Hematopoietic multipotent progenitor cell treated with erythropoietin and hydrocortisone succinate and interleukin-3 and kit ligand, for 6 days (in vitro differentiated cells): ENCODE measurements at regions not wholly inside any gene's neighbourhood (a gene's known extent, or its start where the extent isn't known, plus 50 kb on each side); places are given as distances from the start of the nearest gene placed in this dataset.

Source experiments
- DNase-seq: peaks from one replicate; pipeline ENCODE4 v3.0.0-alpha.2; 2015

DNA sequence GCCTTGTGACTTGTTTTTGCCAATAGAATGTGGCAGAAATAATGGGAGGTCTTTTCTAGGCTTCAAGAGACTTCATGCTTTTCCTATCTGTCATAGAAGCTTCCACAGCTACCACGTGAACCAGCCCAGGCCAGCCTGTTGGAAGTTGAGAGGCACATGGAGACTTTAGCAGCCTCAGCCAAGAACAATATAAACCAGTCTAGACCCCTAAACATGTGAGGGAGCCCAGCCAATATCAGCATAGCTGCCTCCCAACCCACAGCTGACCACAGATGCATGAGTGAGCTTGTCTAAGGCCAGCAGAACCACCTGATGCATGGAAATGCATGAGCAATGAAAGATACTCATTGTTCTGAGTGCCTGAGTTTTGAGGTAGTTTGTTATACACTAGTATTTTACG is 540.7 kb upstream of the BTBD3 start:
- no peak for DNase-seq

DNA sequence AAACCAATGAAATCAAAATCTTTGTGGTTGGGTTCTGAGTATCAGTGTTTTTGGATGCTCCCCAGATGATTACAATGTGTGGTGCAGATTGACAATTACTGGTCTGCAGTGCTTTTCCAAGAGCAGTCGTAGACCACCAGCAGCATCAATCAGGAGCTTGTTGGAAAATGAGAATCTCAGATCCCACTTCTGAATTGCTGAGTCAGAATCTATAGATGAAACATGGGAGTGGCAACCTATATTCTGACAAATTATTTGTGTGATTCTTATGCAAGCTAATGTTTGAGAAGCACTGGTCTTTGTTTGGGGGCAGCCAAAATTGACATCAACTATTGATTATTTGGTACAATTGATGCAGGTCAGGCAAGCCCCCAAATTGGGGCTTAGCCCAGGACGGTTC is 539.9 kb upstream of the BTBD3 start:
- DNase-seq, result no peak

DNA sequence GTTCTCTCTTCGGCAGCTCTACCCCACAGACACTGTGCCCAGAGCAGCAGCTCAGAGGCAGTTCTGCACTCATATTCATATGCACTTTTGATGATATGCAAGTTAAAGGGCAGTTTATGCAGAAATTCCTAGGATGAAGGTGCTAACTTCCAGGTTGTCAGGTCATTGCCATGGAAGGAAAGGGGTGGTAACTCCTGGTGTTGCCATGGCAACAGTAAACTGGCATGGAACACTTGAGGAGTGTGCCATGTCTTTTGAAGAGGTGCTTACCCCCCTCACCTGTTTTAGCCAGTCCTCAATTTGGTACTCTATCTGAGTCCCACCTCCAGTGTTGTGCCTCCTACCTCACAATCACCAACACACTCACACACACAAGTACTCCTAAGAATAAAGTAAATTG is 539.4 kb upstream of the BTBD3 start:
- no peak for DNase-seq

DNA sequence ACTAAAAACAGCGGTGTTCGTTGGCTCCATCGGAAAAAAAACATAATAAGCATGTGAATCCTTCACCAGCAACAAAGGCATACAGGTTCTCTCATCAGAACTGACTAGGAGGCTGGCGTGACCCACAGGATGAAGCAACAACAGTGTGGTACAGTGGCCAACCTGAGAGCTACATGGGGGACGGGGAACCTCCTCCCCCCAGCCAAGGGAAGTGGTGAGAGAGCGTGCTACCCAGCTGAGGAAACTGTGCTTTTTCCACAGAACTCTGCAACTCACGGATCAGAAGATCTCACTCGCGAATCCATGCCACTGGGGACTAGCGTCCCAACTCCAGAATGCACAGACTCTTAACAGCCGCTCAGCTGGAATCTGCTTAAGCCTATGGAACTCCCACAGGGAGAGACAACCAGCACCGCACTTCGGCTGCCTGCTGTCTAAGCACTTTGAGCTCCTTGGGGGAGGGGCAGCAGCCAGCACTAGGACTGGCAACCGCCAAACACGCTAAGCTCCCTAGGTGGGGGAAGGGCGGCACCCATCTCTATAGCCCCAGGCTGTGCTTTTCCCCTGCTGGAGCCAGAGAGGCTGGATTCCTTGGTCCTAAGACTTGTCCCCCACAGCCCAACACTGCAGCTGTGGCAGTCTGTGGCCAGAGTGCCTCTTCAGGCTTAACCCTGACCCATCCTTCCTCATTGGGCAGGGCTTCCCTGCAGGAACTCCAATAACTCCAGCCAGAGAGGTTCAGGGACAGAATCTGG is 538.3 kb upstream of the BTBD3 start:
- DNase-seq, result no peak

DNA sequence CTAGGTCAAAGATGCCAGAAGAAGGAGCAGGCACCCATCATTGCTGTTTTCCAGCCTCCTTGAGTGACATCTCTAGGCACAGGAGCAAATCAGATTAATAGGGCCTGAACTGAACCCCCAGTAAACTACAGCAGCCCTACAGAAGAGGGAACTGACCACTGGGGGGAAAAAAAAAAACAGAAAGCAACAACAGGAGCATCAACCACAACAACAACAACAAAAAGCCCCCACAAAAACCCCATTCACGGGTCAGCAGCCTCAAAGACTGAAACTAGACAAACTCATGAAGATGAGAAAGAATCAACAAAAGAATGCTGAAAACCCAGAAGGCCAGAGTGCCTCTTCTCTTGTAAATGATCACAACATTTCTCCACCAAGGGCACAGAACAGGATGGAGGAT is 537.4 kb upstream of the BTBD3 start:
- DNase-seq, result no peak

DNA sequence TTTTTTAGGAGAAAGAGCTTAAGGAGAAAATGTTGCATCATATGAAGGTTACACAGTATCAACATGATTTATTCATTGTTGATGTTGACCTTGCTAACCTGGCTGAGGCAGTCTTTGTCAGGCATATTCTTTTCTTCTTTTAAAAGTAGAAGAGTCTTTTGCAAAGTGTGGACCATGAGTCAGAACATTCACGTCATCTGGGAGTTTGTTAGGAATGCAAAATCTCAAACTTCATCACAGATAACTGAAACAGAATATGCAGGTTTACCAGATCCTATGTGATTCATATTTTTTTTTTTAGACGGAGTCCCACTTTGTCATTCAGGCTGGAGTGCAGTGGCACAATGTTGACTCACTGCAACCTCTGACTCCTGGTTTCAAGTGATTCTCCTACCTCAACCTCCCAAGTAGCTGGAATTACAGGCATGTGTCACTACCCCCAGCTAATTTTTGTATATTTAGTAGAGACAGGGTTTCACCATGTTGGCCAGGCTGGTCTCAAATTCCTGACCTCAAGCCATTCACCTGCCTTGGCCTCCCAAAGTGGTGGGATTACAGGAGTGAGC is 530.4 kb upstream of the BTBD3 start:
- no peak for DNase-seq

DNA sequence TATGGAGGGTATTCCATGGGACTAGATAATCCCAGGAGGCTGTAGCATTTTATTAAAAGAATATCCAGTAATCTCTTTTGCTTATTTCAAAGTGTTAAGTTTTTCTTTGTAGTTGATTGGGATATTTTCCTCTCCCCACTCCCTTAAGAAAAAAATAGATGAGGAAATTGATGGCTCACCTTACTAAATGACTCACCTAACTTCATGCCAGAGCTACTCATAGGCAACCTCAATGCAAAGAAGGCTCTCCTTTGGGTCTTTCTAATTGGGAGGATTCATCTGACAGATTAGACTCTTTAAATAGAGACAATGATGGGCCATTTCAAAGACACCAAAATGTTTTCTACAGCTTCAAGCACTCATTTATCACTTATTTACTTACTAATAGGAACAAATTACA is 528.5 kb upstream of the BTBD3 start:
- no peak for DNase-seq

DNA sequence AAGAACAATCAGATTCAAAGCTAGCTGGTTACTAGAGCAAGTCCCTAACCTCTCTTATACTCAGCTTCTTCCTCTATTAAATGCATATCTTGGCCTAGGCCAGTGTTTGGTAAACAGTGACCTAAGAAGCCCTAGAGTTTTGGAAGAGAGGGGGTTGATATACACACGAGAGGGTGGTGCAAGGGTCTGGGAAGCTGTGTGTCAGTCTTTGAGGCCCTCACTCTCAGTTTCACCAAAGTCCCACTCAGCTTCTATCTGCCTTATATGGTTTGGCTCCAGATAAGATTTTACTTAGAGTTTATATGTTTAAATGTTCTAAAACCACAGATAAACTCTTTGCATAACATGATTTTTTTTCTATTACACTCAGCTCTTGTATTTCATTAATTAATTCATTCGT is 526.1 kb upstream of the BTBD3 start:
- DNase-seq, result no peak

DNA sequence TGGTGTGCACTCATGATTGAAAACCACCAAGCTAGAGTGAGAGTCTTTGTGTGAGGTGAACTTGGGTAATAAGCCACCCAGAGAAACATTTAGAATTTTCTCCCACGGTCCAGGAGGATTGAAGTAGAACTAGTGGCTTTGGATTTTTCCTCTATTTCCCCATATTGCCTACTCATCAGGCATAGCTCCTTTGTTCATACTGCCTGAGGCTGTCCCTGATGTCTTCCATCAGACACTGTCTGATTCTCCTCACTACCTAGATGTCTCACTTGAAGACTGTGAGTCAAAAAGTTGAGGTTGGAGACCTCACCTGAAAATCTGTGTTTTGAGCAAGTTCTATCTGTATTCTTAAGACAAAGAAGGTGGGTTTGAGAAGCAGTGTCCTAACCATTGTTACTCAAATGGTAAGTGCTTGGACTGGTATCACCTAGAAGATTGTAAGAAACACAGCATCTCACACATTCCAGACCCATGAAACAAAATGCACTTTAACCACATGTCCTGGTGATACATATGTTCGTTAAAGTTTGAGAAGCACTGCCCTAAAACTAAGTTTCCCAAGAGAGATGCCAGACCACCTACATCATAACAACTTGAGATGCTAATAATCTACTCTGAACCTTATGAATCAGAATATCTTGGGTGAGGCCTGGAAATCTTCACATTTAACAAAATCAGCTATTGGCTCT is 523.4 kb upstream of the BTBD3 start:
- no peak for DNase-seq

DNA sequence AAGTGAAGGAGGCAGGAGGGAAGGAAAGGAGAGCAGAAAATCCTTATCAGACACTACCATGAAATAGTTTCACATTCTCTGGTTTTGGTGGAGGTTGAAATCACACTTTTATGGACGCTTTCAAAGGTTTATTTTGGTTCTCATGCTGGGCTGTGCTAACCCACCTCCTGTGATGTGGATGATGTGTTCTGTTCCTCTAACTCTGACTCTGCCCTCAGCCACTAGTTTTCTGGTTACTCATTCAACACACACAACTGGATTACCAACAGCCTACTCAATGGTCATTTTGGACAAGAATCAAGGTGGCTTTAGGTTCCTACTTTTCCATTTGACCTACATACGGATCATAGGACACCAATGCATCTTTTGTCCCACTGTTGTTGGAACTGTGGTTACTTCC is 522.1 kb upstream of the BTBD3 start:
- no peak for DNase-seq

DNA sequence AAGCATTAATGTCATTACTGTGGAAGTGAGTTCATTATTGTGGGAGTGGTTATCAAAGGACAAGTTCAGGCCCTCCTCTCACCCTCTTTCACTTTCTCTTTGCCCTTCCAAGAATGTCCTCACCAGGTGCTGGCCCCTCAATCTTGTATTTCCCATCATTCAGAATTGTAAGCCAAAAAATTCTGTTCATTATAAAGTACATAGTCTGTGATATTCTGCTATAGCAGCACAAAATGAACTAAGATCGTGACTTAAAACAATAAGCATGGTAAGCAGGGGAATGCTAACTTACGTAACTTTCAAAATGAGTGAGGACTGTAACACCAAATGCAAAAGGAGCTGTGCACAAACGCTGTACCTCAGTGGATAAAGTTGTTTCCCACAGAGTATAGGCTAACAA is 515.7 kb upstream of the BTBD3 start:
- no peak for DNase-seq

DNA sequence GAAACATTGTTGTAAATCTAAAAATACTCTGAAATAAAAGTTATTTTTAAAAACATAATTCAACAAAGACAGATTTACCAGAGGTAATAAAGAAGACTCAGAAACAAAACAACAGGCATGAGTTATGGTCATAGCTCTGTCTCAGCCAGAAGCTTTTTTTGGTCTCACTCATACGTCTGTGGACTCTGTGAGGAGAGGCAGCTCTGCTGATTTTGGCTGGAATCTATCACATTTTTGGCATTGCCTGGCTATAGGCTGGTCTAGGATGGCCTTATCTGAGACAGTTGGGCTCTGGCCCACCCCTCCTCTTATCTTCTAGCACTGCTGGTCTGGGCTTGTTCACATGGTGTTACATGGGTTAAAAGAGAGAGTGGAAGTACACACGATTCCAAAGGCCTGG is 514.0 kb upstream of the BTBD3 start:
- peak; percentile 78 for DNase-seq

DNA sequence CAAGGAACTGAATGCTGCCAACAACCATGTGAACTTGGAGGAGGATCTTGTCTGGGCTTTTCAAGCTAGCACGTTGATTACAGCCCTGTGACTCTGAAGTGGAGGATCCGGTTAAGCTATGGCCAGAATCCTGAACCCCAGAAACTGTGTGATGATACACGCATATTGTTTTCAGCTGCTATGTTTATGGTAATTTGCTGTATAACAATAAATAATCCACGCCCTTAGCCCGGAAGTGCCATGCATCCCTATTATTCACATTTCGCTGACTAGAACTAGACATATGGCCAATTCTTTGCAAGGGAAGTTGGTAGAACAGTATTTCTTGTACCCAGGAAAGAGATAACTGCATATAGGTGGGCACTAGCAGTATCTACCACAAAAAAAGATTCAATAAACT is 510.8 kb upstream of the BTBD3 start:
- DNase-seq, result no peak

DNA sequence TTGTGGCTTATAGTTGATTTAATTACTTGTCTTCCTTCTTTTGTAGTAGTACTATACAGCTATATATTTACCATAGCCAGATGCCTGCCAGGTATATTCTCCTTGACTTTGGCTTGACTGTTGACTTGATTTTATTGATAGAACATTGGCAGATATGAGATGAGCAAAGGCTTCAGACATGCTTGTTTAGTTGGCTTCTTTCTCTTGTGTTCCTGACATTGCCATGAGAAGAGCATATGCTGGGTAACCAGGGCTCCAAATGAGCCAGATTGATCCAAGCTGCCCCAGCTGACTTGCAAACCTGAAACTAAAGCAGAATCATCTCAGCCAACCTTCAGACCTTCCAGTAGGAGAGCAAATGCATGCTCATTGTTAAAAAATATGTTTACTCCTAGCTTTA is 508.1 kb upstream of the BTBD3 start:
- no peak for DNase-seq

DNA sequence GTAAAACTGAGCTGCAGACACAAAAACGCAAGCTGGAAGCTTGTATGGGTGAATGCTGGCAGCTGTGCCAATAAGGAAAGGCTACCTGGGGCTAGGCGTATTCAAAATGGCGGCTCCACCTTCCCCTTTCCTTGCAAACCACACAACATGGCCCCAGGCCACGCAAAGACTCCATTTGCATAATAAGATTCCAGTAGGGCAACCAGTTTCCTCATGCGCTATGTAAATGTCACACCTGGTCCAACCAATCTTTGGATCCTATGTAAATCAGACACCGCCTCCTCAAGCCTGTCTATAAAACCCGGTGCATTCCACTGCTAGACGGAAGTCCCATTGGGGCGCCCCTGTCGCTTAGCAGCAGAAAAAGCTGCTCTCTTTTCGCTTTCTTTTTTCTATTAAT is 505.9 kb upstream of the BTBD3 start:
- DNase-seq, result no peak

DNA sequence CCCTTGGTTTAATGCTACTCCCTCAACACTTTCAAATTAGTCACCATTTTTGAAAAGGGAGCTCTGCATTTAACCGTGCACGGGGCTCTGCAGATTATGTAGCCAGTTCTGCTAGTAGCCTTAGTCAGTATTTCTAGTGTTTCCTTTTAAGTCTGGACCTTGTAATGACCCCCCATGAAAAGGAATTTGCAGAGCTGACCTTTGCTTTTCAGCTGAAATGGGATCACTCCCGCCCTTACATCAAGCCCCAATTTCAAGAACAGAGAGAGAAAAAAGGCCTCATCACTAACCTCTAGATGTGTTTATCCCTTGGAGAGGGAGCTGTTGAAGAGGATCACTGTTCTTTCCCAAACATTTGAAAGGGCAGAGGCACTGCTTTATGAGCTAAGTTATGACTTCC is 490.7 kb upstream of the BTBD3 start:
- no peak for DNase-seq

DNA sequence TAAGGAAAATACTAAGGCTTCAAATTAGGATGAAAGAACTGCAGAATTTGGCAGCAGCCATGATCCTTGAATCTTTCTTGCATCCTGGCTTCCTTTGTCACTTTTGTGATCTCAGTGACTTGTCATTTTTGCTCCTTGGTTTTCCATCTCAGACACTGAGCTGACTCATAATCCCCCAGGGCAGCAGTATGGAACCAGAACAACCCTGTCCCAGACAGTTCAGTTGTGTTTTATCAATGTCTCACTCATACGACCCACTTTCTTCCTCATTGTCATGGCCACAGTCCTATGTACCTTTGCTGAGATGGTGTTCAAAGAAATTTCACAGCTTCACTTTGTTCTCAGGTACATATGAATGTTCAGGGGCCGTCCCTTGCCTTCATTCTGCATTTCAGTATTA is 488.5 kb upstream of the BTBD3 start:
- DNase-seq, result no peak

DNA sequence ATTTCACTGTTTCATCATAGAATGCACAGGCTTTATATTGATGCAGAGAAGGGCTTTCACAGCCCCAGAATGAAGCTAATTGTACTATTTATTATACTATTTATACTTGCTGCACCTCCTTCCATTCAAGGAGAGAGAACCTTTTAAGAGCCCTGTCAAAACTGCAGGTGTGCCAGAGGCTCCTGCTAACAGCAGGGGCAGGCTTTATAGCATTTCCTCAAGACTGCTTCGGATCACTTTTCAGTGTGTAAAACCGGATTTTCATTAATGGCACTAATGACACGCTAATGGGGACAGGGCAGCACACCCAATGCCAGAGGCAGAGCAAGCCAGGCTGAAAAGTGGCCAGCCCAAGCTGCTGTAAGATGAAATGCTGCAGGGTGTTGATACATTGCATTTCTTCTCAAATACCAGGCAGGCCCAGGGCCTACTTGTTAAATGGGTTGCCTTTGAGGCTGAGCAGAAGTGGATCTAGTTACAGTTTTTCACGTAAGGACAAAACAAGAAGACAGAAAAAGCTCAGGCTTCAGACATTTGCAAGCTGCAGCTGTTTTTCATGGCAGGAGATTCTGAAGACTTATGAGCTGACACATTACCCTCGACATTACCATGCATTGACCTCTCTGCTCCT is 487.7 kb upstream of the BTBD3 start:
- no peak for DNase-seq

DNA sequence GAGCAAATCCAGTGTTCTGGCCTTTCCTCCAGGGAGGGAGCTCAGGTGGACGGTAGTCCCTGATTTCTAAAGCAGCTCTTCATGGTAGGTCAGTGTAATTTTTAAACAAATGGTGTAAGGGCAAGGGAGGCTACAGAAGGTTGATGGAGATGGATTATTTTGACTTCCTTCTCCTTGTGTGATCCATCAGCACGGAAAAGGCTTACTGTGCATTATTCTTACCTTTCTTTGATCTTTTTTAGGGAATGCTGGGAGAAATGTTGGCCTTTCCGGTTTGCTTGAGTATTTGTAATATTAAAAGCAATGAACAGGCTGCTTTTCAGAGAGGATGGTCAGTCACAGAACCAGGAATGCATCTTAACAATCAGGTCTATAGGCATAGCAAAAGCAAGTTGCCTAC is 487.0 kb upstream of the BTBD3 start:
- DNase-seq, result no peak

DNA sequence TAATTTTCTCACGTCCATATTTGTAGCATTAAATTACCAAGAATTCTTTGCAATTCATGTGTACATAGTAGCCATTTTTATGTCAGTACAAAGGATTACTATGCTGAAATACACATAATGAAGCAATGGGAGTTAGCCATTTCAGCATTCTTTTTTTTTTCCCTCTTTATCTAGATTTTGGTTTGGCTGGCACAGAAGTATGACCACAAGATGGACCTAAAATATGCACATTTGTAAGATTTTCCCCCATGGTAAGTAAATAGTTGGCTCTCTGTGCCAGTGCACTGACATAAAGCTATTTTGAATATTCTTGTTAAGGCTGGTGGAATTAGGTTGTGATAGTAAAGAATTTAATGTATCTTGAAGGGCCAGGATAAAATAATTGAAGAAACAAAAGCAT is 486.1 kb upstream of the BTBD3 start:
- peak; percentile 2 for DNase-seq

DNA sequence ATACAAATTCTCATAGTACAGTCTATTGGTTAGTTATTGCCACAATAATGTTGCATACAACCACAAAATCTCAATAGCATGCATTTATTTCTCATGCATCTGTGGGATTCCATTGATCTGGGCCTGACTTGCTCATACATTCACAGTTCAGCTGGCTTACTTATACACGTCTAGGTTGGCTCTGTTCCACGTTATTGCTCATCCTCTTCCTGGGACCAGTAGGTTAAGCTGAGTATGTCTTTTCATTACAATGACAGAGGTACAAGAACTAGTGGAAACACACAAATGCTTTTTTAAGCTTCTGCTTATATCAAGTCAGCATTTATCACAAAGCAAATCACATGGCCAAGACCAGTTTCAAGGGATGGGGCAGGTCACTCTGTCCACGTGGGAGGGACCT is 485.3 kb upstream of the BTBD3 start:
- no peak for DNase-seq

DNA sequence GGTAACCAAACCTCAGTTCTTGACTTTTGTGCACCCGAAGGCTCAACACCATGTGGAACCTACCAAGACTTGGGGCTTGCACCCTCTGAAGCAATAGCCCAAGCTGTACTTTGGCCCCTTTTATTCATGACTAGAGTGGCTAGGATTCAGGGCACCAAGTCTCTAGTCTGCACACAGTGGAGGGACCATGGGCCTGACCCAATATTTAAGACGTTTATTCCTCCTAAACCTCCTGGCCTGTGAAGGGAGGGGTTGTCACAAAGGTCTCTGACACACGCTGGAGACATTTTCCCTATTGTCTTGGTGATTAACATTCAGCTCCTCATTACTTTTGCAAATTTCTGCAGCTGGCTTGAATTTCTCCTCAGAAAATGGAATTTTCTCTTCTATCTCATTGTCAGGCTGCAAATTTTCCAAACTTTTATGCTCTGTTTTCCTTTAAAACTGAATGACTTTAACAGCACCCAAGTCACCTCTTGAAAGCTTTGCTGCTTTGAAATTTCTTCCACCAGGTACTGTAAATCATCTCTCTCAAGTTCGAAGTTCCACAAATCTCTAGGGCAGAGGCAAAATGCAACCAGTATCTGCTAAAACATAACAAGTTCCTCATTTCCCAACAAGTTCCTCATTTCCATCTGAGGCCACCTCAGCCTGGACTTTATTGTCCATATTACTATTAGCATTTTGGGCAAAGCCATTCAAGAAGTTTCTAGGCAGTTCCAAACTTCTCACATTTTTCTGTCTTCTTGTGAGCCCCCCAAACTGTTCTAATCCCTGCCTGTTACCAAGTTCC is 481.4 kb upstream of the BTBD3 start:
- DNase-seq, result peak; percentile 22

DNA sequence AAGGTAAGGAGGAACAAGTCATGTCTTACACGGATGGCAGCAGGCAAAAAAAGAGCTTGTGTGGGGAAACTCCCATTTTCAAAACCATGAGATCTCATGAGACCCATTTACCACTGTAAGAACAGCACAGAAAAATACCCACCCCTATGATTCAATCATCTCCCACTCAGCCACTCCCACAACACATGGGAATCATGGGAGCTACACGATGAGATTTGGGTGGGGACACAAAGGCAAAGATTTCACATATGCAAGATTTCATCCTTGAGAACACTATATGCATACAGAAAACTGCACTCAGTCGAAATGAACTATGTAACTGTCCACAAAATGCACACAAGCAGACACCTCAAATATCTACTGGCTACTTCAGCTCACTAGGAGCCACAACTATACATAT is 480.6 kb upstream of the BTBD3 start:
- DNase-seq, result no peak
